GM18868 (cell line): ENCODE measurements at regions not wholly inside any gene's neighbourhood (a gene's known extent, or its start where the extent isn't known, plus 50 kb on each side); places are given as distances from the start of the nearest gene placed in this dataset.

Source experiments
- ATAC-seq: cut with Tn5 transposase; IDR thresholded peaks from one replicate; pipeline ENCODE4 v1.9.1; 2021; ENCODE audit warnings: mild to moderate bottlenecking, moderate library complexity; ENCODE audit not compliant: unreplicated experiment

- no peak for ATAC-seq
Measured at GRCh38 chr1:62978741-62979140, 194.8 kb downstream of the ATG4C start.

GRCh38 chr1:62981434-62981833 is 197.5 kb downstream of the ATG4C start:
- ATAC-seq: no peak

- ATAC-seq: no peak
Measured at GRCh38 chr1:62988867-62989266, 204.9 kb downstream of the ATG4C start.

GRCh38 chr1:62989497-62989896 is 205.6 kb downstream of the ATG4C start:
- no peak for ATAC-seq

GRCh38 chr1:62991152-62991551 is 207.2 kb downstream of the ATG4C start:
- ATAC-seq: no peak

- ATAC-seq: no peak
Measured at GRCh38 chr1:62993844-62994243, 209.9 kb downstream of the ATG4C start.

GRCh38 chr1:62995173-62995572 is 211.2 kb downstream of the ATG4C start:
- no peak for ATAC-seq

GRCh38 chr1:62997884-62998283 is 214.0 kb downstream of the ATG4C start:
- ATAC-seq: no peak

- ATAC-seq: no peak
Measured at GRCh38 chr1:62998845-62999649, 215.1 kb downstream of the ATG4C start.

GRCh38 chr1:63000508-63000907 is 216.6 kb downstream of the ATG4C start:
- ATAC-seq: no peak

- no peak for ATAC-seq
Measured at GRCh38 chr1:63004868-63005267, 220.9 kb downstream of the ATG4C start.

GRCh38 chr1:63005812-63006211 is 221.9 kb downstream of the ATG4C start:
- no peak for ATAC-seq

GRCh38 chr1:63009421-63009820 is 225.5 kb downstream of the ATG4C start:
- ATAC-seq: no peak

GRCh38 chr1:63010913-63011660 is 227.2 kb downstream of the ATG4C start:
- ATAC-seq: no peak

GRCh38 chr1:63012339-63012738 is 228.4 kb downstream of the ATG4C start:
- no peak for ATAC-seq

- ATAC-seq: no peak
Measured at GRCh38 chr1:63014267-63014666, 230.3 kb downstream of the ATG4C start.

GRCh38 chr1:63022319-63022718 is 238.4 kb downstream of the ATG4C start:
- ATAC-seq: no peak

GRCh38 chr1:63023171-63023570 is 239.2 kb downstream of the ATG4C start:
- ATAC-seq: no peak

GRCh38 chr1:63023637-63024036 is 239.7 kb downstream of the ATG4C start:
- no peak for ATAC-seq

- ATAC-seq: no peak
Measured at GRCh38 chr1:63024132-63024531, 240.2 kb downstream of the ATG4C start.

GRCh38 chr1:63027176-63027575 is 243.2 kb downstream of the ATG4C start:
- no peak for ATAC-seq

- no peak for ATAC-seq
Measured at GRCh38 chr1:63032171-63032570, 248.2 kb downstream of the ATG4C start.
